HEK293 (cell line): ENCODE measurements at regions not wholly inside any gene's neighbourhood (a gene's known extent, or its start where the extent isn't known, plus 50 kb on each side); places are given as distances from the start of the nearest gene placed in this dataset.

Experiments used
- CTCF ChIA-PET: fragments of 350-600 bp; formaldehyde crosslinking; extraction: SDS; loops from one replicate; lab custom pipeline; 2021; ENCODE audit warnings: antibody characterized with exemption; lab: Yijun Ruan, JAX
- POLR2A ChIA-PET: fragments of 300-600 bp; formaldehyde crosslinking; extraction: SDS; loops from one replicate; lab custom pipeline; 2020; ENCODE audit warnings: antibody characterized with exemption, inconsistent platforms; lab: Yijun Ruan, JAX
- H3K27ac ChIP-seq: fragments of 200-500 bp; sonication (Bioruptor generic); 2 replicates; pipeline ENCODE4 v1.5.1; 2014; ENCODE audit warnings: low read depth, low read length, control low read depth, inconsistent platforms; ENCODE audit errors: extremely low read depth
- H3K36me3 ChIP-seq, 2 experiments: fragments of 200-500 bp in 1 of 2; sonication (Bioruptor generic) in 1 of 2; 1 replicate in 1 of 2; 2 replicates in 1 of 2; pipeline ENCODE4 v1.5.1; 2014 to 2017; ENCODE audit warnings: inconsistent platforms in 2 of 2, low read length in 2 of 2; ENCODE audit not compliant: control insufficient read depth in 2 of 2, insufficient read depth in 1 of 2
- H3K4me1 ChIP-seq: fragments of 200-500 bp; sonication (Bioruptor generic); 2 replicates; pipeline ENCODE4 v1.5.1; 2014; ENCODE audit warnings: mild to moderate bottlenecking, low read length, inconsistent platforms; ENCODE audit not compliant: control insufficient read depth, insufficient read depth
- H3K4me3 ChIP-seq: 2 replicates; pipeline ENCODE4 v1.5.1; 2011; ENCODE audit warnings: low read depth, mild to moderate bottlenecking, control low read depth, low read length, moderate library complexity
- H3K9me3 ChIP-seq: fragments of 200-500 bp; sonication (Bioruptor generic); 2 replicates; pipeline ENCODE4 v1.5.1; 2014; ENCODE audit warnings: low read depth, low read length, inconsistent platforms; ENCODE audit not compliant: control insufficient read depth, insufficient read depth
- BCL11A ChIP-seq: fragments of 450-650 bp; formaldehyde crosslinking; IDR thresholded peaks from 2 replicates; pipeline ENCODE4 v1.5.1; 2016; ENCODE audit warnings: low read depth, missing biosample characterization, missing genetic modification characterization
- FEZF1 ChIP-seq: fragments of 450-650 bp; formaldehyde crosslinking; IDR thresholded peaks from 2 replicates; pipeline ENCODE4 v1.5.1; 2016; ENCODE audit warnings: missing biosample characterization, missing genetic modification characterization
- GLI4 ChIP-seq: fragments of 450-650 bp; formaldehyde crosslinking; IDR thresholded peaks from 2 replicates; pipeline ENCODE4 v1.5.1; 2016; ENCODE audit warnings: missing biosample characterization, missing genetic modification characterization
- KLF10 ChIP-seq: fragments of 450-650 bp; IDR thresholded peaks from 2 replicates; pipeline ENCODE4 v1.5.1; 2018; ENCODE audit warnings: missing biosample characterization, mild to moderate bottlenecking, missing genetic modification characterization
- KLF17 ChIP-seq: fragments of 450-650 bp; formaldehyde crosslinking; IDR thresholded peaks from 2 replicates; pipeline ENCODE4 v1.5.1; 2016; ENCODE audit warnings: missing biosample characterization, missing genetic modification characterization
- PRDM10 ChIP-seq: fragments of 450-650 bp; formaldehyde crosslinking; IDR thresholded peaks from 2 replicates; pipeline ENCODE4 v1.5.1; 2016; ENCODE audit warnings: missing biosample characterization, missing genetic modification characterization
- SP7 ChIP-seq: fragments of 450-650 bp; formaldehyde crosslinking; IDR thresholded peaks from 2 replicates; pipeline ENCODE4 v1.5.1; 2016; ENCODE audit warnings: missing biosample characterization, missing genetic modification characterization
- WT1 ChIP-seq: fragments of 450-650 bp; formaldehyde crosslinking; IDR thresholded peaks from 2 replicates; pipeline ENCODE4 v1.5.1; 2016; ENCODE audit warnings: missing biosample characterization, missing genetic modification characterization
- ZBTB21 ChIP-seq: fragments of 450-650 bp; formaldehyde crosslinking; IDR thresholded peaks from 2 replicates; pipeline ENCODE4 v1.5.1; 2017; ENCODE audit warnings: missing biosample characterization, missing genetic modification characterization
- ZBTB6 ChIP-seq: fragments of 450-650 bp; formaldehyde crosslinking; IDR thresholded peaks from 2 replicates; pipeline ENCODE4 v1.5.1; 2017; ENCODE audit warnings: missing biosample characterization, missing genetic modification characterization
- ZEB2 ChIP-seq: fragments of 450-650 bp; formaldehyde crosslinking; IDR thresholded peaks from 2 replicates; pipeline ENCODE4 v1.5.1; 2016; ENCODE audit warnings: missing biosample characterization, missing genetic modification characterization
- ZNF10 ChIP-seq: fragments of 450-650 bp; formaldehyde crosslinking; IDR thresholded peaks from 2 replicates; pipeline ENCODE4 v1.5.1; 2017; ENCODE audit warnings: missing biosample characterization, missing genetic modification characterization
- ZNF175 ChIP-seq: fragments of 450-650 bp; formaldehyde crosslinking; IDR thresholded peaks from 2 replicates; pipeline ENCODE4 v1.5.1; 2016; ENCODE audit warnings: missing biosample characterization, missing genetic modification characterization
- ZNF2 ChIP-seq: fragments of 450-650 bp; formaldehyde crosslinking; IDR thresholded peaks from 2 replicates; pipeline ENCODE4 v1.5.1; 2016; ENCODE audit warnings: missing biosample characterization, missing genetic modification characterization
- ZNF211 ChIP-seq: fragments of 450-650 bp; formaldehyde crosslinking; IDR thresholded peaks from 2 replicates; pipeline ENCODE4 v1.5.1; 2016; ENCODE audit warnings: low read depth, missing biosample characterization, missing genetic modification characterization
- ZNF274 ChIP-seq, 2 experiments: fragments of 200-500 bp in 1 of 2; fragments of 450-650 bp in 1 of 2; sonication (Bioruptor generic) in 1 of 2; formaldehyde crosslinking in 1 of 2; IDR thresholded peaks; 2 replicates each; pipeline versions ENCODE4 v1.5.1 to v1.6.1; 2014 to 2016; ENCODE audit warnings: borderline replicate concordance in 1 of 2, inconsistent platforms in 1 of 2, low read length in 1 of 2, missing biosample characterization in 1 of 2, missing genetic modification characterization in 1 of 2
- ZNF302 ChIP-seq: fragments of 450-650 bp; formaldehyde crosslinking; IDR thresholded peaks from 2 replicates; pipeline ENCODE4 v1.5.1; 2016; ENCODE audit warnings: missing biosample characterization, missing genetic modification characterization, low read depth
- ZNF324 ChIP-seq: fragments of 450-650 bp; formaldehyde crosslinking; IDR thresholded peaks from 2 replicates; pipeline ENCODE4 v1.5.1; 2016; ENCODE audit warnings: missing biosample characterization, missing genetic modification characterization
- ZNF366 ChIP-seq: fragments of 450-650 bp; formaldehyde crosslinking; conservative IDR thresholded peaks from 2 replicates; pipeline ENCODE4 v1.5.1; 2016; ENCODE audit warnings: missing biosample characterization, missing genetic modification characterization
- ZNF48 ChIP-seq: fragments of 450-650 bp; formaldehyde crosslinking; IDR thresholded peaks from 2 replicates; pipeline ENCODE4 v1.5.1; 2016; ENCODE audit warnings: missing biosample characterization, missing genetic modification characterization
- ZNF518A ChIP-seq: fragments of 450-650 bp; formaldehyde crosslinking; conservative IDR thresholded peaks from 2 replicates; pipeline ENCODE4 v1.5.1; 2016; ENCODE audit warnings: low read depth, missing biosample characterization, missing genetic modification characterization
- ZNF621 ChIP-seq: fragments of 450-650 bp; formaldehyde crosslinking; IDR thresholded peaks from 2 replicates; pipeline ENCODE4 v1.5.1; 2017; ENCODE audit warnings: missing biosample characterization, missing genetic modification characterization
- ZNF658 ChIP-seq: fragments of 450-650 bp; formaldehyde crosslinking; IDR thresholded peaks from 2 replicates; pipeline ENCODE4; 2016; ENCODE audit warnings: missing biosample characterization, missing genetic modification characterization
- ZSCAN30 ChIP-seq: fragments of 450-650 bp; IDR thresholded peaks from 2 replicates; pipeline ENCODE4 v1.5.1; 2018; ENCODE audit warnings: missing biosample characterization, mild to moderate bottlenecking, missing genetic modification characterization, moderate library complexity

- no peak for TF ChIP-seq ZNF175
- no peak for TF ChIP-seq ZNF658 (tag by site-specific recombination)
- TF ChIP-seq WT1 = peak; percentile 98
- TF ChIP-seq KLF10 (tag by site-specific recombination) = no peak
These were observed 119.0 kb upstream of the PRSS16 start (continued) for GRCh38 chr6:27128311-27129094.

GRCh38 chr6:27129095-27129815 is 118.2 kb upstream of the PRSS16 start:
- peaks cover 0 to 11% of the 10 kb centered on the region in 2 experiments; a peak in 1 of 3 replicates for H3K36me3 ChIP-seq
- POLR2A ChIA-PET = interaction anchor here (2.9 to 6.4 kb wide), 2 partner anchors 16 to 17 kb away, joined by 39 to 338 read pairs; a partner anchor contains a TSS
- H3K4me3 ChIP-seq = no peak overlapping the region
- no peak overlapping the region for H3K27ac ChIP-seq
- H3K9me3 ChIP-seq = no peaks in the 10 kb centered on the region
- CTCF ChIA-PET = interaction anchor here (1.0 kb wide), 1 partner anchor 28 kb away, joined by 4 read pairs; no protein-coding TSS in a partner anchor
- H3K4me1 ChIP-seq = peaks cover 10% of the 10 kb centered on the region
- no peak for TF ChIP-seq ZNF274 (IDR thresholded peaks at IDR 0.05; ENCODE audit: low read length)
- no peak for TF ChIP-seq ZNF274 (tag by site-specific recombination; IDR thresholded peaks at IDR 0.05; ENCODE audit: borderline replicate concordance)
- TF ChIP-seq FEZF1 = peak; percentile 44
- no peak for TF ChIP-seq ZNF324 (tag by site-specific recombination)
- TF ChIP-seq ZNF211 (tag by site-specific recombination) = no peak
- TF ChIP-seq ZNF302 (tag by site-specific recombination) = no peak
- no peak for TF ChIP-seq BCL11A (tag by site-specific recombination)
- peak; percentile 84 for TF ChIP-seq ZNF366 (tag by site-specific recombination)
- no peak for TF ChIP-seq ZNF48 (tag by site-specific recombination)
- TF ChIP-seq SP7 = no peak
- TF ChIP-seq ZEB2 (tag by site-specific recombination) = peak; percentile 77
- TF ChIP-seq KLF17 (tag by site-specific recombination) = peak; percentile 28; the same call in 1 of the 2 replicates
- TF ChIP-seq ZBTB21 = no peak
- TF ChIP-seq ZNF2 (tag by site-specific recombination) = 0 out of 2 replicates have a peak, but pooled peaks have one; percentile 12
- no peak for TF ChIP-seq ZNF621 (tag by site-specific recombination)
- no peak for TF ChIP-seq ZNF518A (tag by site-specific recombination)
- no peak for TF ChIP-seq ZBTB6 (tag by site-specific recombination)
- TF ChIP-seq PRDM10 (tag by site-specific recombination) = no peak
- no peak for TF ChIP-seq ZNF10 (tag by site-specific recombination)
- peak; percentile 26; the same call in 1 of the 2 replicates for TF ChIP-seq GLI4 (tag by site-specific recombination)
- peak; percentile 17; the same call in 1 of the 2 replicates for TF ChIP-seq ZSCAN30 (tag by site-specific recombination)
